Activated gamma-delta T cell treated with Interleukin-2 at 50 U/mL for 16 hours (primary cell): ENCODE measurements at regions not wholly inside any gene's neighbourhood (a gene's known extent, or its start where the extent isn't known, plus 50 kb on each side); places are given as distances from the start of the nearest gene placed in this dataset.

Source experiments
- DNase-seq: peaks from one replicate; pipeline ENCODE4 v3.0.0-alpha.2; 2020

GRCh38 chr16:87219287-87219909 is 97.8 kb downstream of the C16orf95 start:
- no peak for DNase-seq

- no peak for DNase-seq
These were observed 95.6 kb downstream of the C16orf95 start for GRCh38 chr16:87221633-87222032.

GRCh38 chr16:87222335-87222734 is 94.9 kb downstream of the C16orf95 start:
- no peak for DNase-seq

- no peak for DNase-seq
These were observed 93.4 kb downstream of the C16orf95 start for GRCh38 chr16:87223656-87224248.

- no peak for DNase-seq
These were observed 90.3 kb downstream of the C16orf95 start for GRCh38 chr16:87226926-87227295.

GRCh38 chr16:87227296-87227951 is 89.8 kb downstream of the C16orf95 start:
- no peak for DNase-seq

- no peak for DNase-seq
These were observed 88.8 kb downstream of the C16orf95 start for GRCh38 chr16:87228363-87228762.

- DNase-seq: no peak
These were observed 87.7 kb downstream of the C16orf95 start for GRCh38 chr16:87229230-87230188.

GRCh38 chr16:87230571-87230970 is 86.6 kb downstream of the C16orf95 start:
- no peak for DNase-seq

GRCh38 chr16:87231295-87231694 is 85.9 kb downstream of the C16orf95 start:
- DNase-seq: no peak

GRCh38 chr16:87231911-87232310 is 85.3 kb downstream of the C16orf95 start:
- DNase-seq: no peak

- DNase-seq: no peak
These were observed 83.3 kb downstream of the C16orf95 start for GRCh38 chr16:87233928-87234327.

- DNase-seq: no peak
These were observed 82.6 kb downstream of the C16orf95 start for GRCh38 chr16:87234601-87235000.

GRCh38 chr16:87235810-87236515 is 81.2 kb downstream of the C16orf95 start:
- DNase-seq: no peak

GRCh38 chr16:87236516-87237115 is 80.6 kb downstream of the C16orf95 start:
- DNase-seq: no peak

- no peak for DNase-seq
These were observed 78.9 kb downstream of the C16orf95 start for GRCh38 chr16:87238361-87238715.

GRCh38 chr16:87239545-87239944 is 77.6 kb downstream of the C16orf95 start:
- DNase-seq: no peak

- DNase-seq: no peak
These were observed 76.7 kb downstream of the C16orf95 start for GRCh38 chr16:87240211-87241136.

GRCh38 chr16:87241137-87241771 is 75.9 kb downstream of the C16orf95 start:
- no peak for DNase-seq

GRCh38 chr16:87243478-87243877 is 73.7 kb downstream of the C16orf95 start:
- DNase-seq: no peak
